ENCODE measurements at regions not wholly inside any gene's neighbourhood (a gene's known extent, or its start where the extent isn't known, plus 50 kb on each side); places are given as distances from the start of the nearest gene placed in this dataset.

DNA sequence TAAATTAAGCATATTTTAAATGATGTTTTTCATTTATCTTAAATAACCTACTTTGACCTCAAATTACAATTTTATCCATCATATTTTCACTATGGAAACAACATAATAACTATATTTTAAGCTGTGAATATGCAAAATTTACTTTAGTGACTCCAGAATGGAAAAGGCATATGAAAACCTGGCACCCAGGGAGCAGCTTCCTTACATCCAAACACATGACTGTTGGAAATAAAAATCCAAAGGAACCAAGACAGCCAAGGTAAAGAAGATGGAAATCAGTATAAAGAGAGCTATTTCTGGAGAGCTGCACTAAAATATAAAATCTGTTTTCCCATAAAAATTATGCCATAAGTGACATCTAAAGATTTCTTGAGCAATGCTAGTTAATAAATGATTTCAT is 140.3 kb upstream of the FTMT start:
- TF ChIP-seq FOSL2 (IDR thresholded peaks at IDR 0.05; ENCODE audit: borderline replicate concordance, low read depth) (no peak), ELF1 (IDR thresholded peaks at IDR 0.05) (no peak), EP300 (IDR thresholded peaks at IDR 0.05; ENCODE audit: borderline replicate concordance in 1 of 2, low read depth in 1 of 2, low read length in 1 of 2) (no peak), FOXM1 (IDR thresholded peaks at IDR 0.05; ENCODE audit: low read depth) (no peak), RCOR1 (IDR thresholded peaks at IDR 0.05; ENCODE audit: low read length) (no peak), GATA2 (CRISPR knock-in tag; IDR thresholded peaks at IDR 0.05) (no peak)
- TF ChIP-seq, protein P1, sequence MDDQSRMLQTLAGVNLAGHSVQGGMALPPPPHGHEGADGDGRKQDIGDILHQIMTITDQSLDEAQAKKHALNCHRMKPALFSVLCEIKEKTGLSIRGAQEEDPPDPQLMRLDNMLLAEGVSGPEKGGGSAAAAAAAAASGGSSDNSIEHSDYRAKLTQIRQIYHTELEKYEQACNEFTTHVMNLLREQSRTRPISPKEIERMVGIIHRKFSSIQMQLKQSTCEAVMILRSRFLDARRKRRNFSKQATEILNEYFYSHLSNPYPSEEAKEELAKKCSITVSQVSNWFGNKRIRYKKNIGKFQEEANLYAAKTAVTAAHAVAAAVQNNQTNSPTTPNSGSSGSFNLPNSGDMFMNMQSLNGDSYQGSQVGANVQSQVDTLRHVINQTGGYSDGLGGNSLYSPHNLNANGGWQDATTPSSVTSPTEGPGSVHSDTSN (IDR thresholded peaks at IDR 0.05) = no peak
- TF ChIP-seq, protein P2, sequence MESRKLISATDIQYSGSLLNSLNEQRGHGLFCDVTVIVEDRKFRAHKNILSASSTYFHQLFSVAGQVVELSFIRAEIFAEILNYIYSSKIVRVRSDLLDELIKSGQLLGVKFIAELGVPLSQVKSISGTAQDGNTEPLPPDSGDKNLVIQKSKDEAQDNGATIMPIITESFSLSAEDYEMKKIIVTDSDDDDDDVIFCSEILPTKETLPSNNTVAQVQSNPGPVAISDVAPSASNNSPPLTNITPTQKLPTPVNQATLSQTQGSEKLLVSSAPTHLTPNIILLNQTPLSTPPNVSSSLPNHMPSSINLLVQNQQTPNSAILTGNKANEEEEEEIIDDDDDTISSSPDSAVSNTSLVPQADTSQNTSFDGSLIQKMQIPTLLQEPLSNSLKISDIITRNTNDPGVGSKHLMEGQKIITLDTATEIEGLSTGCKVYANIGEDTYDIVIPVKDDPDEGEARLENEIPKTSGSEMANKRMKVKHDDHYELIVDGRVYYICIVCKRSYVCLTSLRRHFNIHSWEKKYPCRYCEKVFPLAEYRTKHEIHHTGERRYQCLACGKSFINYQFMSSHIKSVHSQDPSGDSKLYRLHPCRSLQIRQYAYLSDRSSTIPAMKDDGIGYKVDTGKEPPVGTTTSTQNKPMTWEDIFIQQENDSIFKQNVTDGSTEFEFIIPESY (IDR thresholded peaks at IDR 0.05; ENCODE audit: borderline replicate concordance, low read depth) = no peak
- TF ChIP-seq, protein P3, sequence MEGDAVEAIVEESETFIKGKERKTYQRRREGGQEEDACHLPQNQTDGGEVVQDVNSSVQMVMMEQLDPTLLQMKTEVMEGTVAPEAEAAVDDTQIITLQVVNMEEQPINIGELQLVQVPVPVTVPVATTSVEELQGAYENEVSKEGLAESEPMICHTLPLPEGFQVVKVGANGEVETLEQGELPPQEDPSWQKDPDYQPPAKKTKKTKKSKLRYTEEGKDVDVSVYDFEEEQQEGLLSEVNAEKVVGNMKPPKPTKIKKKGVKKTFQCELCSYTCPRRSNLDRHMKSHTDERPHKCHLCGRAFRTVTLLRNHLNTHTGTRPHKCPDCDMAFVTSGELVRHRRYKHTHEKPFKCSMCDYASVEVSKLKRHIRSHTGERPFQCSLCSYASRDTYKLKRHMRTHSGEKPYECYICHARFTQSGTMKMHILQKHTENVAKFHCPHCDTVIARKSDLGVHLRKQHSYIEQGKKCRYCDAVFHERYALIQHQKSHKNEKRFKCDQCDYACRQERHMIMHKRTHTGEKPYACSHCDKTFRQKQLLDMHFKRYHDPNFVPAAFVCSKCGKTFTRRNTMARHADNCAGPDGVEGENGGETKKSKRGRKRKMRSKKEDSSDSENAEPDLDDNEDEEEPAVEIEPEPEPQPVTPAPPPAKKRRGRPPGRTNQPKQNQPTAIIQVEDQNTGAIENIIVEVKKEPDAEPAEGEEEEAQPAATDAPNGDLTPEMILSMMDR (IDR thresholded peaks at IDR 0.05) = no peak
- TF ChIP-seq, protein P4, sequence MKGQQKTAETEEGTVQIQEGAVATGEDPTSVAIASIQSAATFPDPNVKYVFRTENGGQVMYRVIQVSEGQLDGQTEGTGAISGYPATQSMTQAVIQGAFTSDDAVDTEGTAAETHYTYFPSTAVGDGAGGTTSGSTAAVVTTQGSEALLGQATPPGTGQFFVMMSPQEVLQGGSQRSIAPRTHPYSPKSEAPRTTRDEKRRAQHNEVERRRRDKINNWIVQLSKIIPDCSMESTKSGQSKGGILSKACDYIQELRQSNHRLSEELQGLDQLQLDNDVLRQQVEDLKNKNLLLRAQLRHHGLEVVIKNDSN (IDR thresholded peaks at IDR 0.05; ENCODE audit: borderline replicate concordance, low read depth) = no peak
- Histone ChIP-seq H3K4me1 (ENCODE audit: control insufficient read depth in 1 of 2, insufficient read depth in 2 of 2, low read depth in 1 of 2, low read length in 1 of 2) (no peaks in the 10 kb centered on the region), H4K20me1 (ENCODE audit: insufficient read depth) (no peaks in the 10 kb centered on the region), H3K27me3 (ENCODE audit: insufficient read depth) (no peaks in the 10 kb centered on the region), H3K36me3 (replicated peaks in 1 of 2; ENCODE audit: control insufficient read depth in 1 of 2, insufficient read depth in 2 of 2, low read length in 1 of 2) (no peaks in the 10 kb centered on the region), H3K4me3 (ENCODE audit: low read depth in 2 of 2, low read length in 1 of 2) (no peak overlapping the region), H3K4me2 (no peak overlapping the region), H3K27ac (ENCODE audit: low read depth in 2 of 2, low read length in 1 of 2) (no peak overlapping the region), H3K9ac (no peak overlapping the region), H3F3A (replicated peaks; ENCODE audit: insufficient read depth) (no peaks in the 10 kb centered on the region), H3K9me3 (no peaks in the 10 kb centered on the region), H3K79me2 (ENCODE audit: insufficient read depth) (no peaks in the 10 kb centered on the region), H3K9me2 (no peaks in the 10 kb centered on the region), H2AFZ (ENCODE audit: low read depth) (no peak overlapping the region)
- CTCF ChIA-PET = no interaction called here
- DNase-seq = no peak
- POLR2A ChIA-PET = no interaction called here

DNA sequence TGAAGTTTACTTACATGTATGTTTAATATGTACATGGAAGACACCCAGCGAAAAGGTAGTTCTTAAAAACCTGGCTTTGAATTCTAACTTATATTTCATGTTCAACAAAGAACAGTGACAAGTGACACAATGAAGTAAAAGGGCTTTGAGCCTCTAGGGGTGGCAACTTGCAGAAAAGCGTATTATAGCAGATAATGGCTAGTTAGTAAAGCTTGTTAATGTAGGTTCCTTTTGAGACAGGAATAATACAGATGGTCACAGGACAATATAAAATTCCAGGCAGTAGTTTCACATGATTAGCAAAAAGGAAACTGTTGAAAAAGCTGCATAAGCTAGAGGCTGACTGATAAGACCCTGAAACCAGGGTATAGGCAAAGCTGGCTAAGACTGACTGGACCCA is 132.4 kb upstream of the FTMT start:
- no peaks in the 10 kb centered on the region for H4K20me1 ChIP-seq (ENCODE audit: insufficient read depth)
- no peaks in the 10 kb centered on the region for H3K9me3 ChIP-seq
- H3K27me3 ChIP-seq (ENCODE audit: insufficient read depth) = no peaks in the 10 kb centered on the region
- DNase-seq = no peak
- H3K36me3 ChIP-seq (replicated peaks in 1 of 2; ENCODE audit: control insufficient read depth in 1 of 2, insufficient read depth in 2 of 2, low read length in 1 of 2) = no peaks in the 10 kb centered on the region
- no peaks in the 10 kb centered on the region for H3K79me2 ChIP-seq (ENCODE audit: insufficient read depth)
- H3F3A ChIP-seq (replicated peaks; ENCODE audit: insufficient read depth) = no peaks in the 10 kb centered on the region
- no peak overlapping the region for H3K4me3 ChIP-seq (ENCODE audit: low read depth in 2 of 2, low read length in 1 of 2)
- no peak overlapping the region for H3K27ac ChIP-seq (ENCODE audit: low read depth in 2 of 2, low read length in 1 of 2)
- ChIA-PET POLR2A (no interaction called here), CTCF (interaction anchor here (1.0 kb wide), 1 partner anchor 10 kb away, joined by 3 read pairs; no protein-coding TSS in a partner anchor)
- no peak overlapping the region for H3K4me2 ChIP-seq
- WGBS (ENCODE audit: low lambda C conversion rate) = 33% methylated on average over 2 of the region's 2 CpGs
- H3K9ac ChIP-seq = no peak overlapping the region
- no peak overlapping the region for H2AFZ ChIP-seq (ENCODE audit: low read depth)
- H3K4me1 ChIP-seq (ENCODE audit: control insufficient read depth in 1 of 2, insufficient read depth in 2 of 2, low read depth in 1 of 2, low read length in 1 of 2) = no peaks in the 10 kb centered on the region
- no peaks in the 10 kb centered on the region for H3K9me2 ChIP-seq
- TF ChIP-seq CHD2 (IDR thresholded peaks at IDR 0.05; ENCODE audit: low read length, partially characterized antibody) (no peak), MEF2A (IDR thresholded peaks at IDR 0.05; ENCODE audit: borderline replicate concordance, low read depth) (no peak), NFIC (IDR thresholded peaks at IDR 0.05; ENCODE audit: borderline replicate concordance) (no peak), FOXJ3 (CRISPR knock-in tag; IDR thresholded peaks at IDR 0.05) (no peak), SIN3A (IDR thresholded peaks at IDR 0.05; ENCODE audit: borderline replicate concordance, low read depth, low read length) (no peak), YY1 (IDR thresholded peaks at IDR 0.05; ENCODE audit: low read depth) (no peak), ELF1 (IDR thresholded peaks at IDR 0.05) (no peak), RCOR1 (IDR thresholded peaks at IDR 0.05; ENCODE audit: low read length) (no peak)
- TF ChIP-seq, protein P2 (IDR thresholded peaks at IDR 0.05; ENCODE audit: borderline replicate concordance, low read depth) = no peak
- TF ChIP-seq, protein P4 (IDR thresholded peaks at IDR 0.05; ENCODE audit: borderline replicate concordance, low read depth) = no peak
- TF ChIP-seq, protein P1 (IDR thresholded peaks at IDR 0.05) = no peak

All from SK-N-SH (cell line).